IgD-negative memory B cell (primary cell): ENCODE measurements at regions not wholly inside any gene's neighbourhood (a gene's known extent, or its start where the extent isn't known, plus 50 kb on each side); places are given as distances from the start of the nearest gene placed in this dataset.

Experiments
- H3K27ac Mint-ChIP-seq, 3 donors: one replicate each; pipeline ENCODE4 v1.8.0; 2020 to 2022; ENCODE audit warnings: mild to moderate bottlenecking in 3 of 3, mixed read lengths in 3 of 3, moderate library complexity in 1 of 3
- H3K27me3 Mint-ChIP-seq: one replicate; pipeline ENCODE4 v1.8.0; 2021; ENCODE audit warnings: mixed read lengths
- H3K36me3 Mint-ChIP-seq: one replicate; pipeline ENCODE4 v1.8.0; 2020; ENCODE audit warnings: mild to moderate bottlenecking, mixed read lengths
- H3K4me1 Mint-ChIP-seq, 3 donors: one replicate each; pipeline ENCODE4 v1.8.0; 2020 to 2022; ENCODE audit warnings: mixed read lengths in 3 of 3, mild to moderate bottlenecking in 1 of 3
- H3K4me3 Mint-ChIP-seq, 4 donors: one replicate each; pipeline ENCODE4 v1.8.0; 2020 to 2022; ENCODE audit warnings: mild to moderate bottlenecking in 4 of 4, mixed read lengths in 4 of 4, moderate library complexity in 3 of 4
- H3K9me3 Mint-ChIP-seq, 3 donors: one replicate each; pipeline ENCODE4 v1.8.0; 2020 to 2021; ENCODE audit warnings: mixed read lengths in 3 of 3, mild to moderate bottlenecking in 1 of 3

DNA sequence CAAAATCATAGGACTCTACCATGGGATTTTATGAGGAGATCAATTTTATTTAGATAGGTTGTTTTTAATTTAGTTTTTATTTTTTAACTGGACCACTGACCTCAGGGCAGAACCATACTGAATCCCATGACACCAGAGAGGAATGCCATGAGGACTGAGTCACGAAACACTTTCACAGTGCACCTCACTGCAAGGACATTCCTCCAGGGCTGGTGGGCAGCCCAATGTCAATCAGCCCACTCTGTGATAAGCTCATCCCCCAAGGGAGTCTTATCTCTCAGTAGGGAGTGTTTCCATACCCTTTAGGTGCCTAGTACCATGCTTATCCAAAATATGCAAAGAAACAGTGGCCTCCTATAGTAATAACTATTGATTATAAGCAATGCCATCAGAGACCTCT is 224.5 kb upstream of the CDH6 start:
- Mint-ChIP-seq H3K4me3 (no peak overlapping the region), H3K27me3 (no peaks in the 10 kb centered on the region), H3K36me3 (no peaks in the 10 kb centered on the region), H3K27ac (no peak overlapping the region), H3K9me3 (peaks cover under 1 to 5% (median under 1%) of the 10 kb centered on the region in 3 donors), H3K4me1 (no peaks in the 10 kb centered on the region)

DNA sequence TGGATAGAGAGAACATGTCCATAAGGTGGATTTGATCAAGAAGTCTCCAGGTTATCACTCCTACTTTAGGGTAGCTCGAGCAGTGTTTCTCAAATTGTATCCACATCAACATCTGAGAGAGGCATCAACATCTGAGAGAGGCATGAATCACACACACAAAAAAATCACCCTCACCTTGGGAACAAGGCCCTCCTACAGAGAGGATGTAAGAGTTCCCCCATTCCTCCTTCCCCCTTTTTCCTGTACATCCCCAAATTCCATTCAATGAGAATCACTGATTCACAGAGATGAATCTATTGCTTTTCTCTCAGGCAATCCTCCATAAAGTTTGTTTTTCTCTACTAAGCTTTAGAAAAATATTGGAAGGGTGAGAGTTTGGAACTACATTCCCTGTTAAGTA is 233.4 kb upstream of the CDH6 start:
- Mint-ChIP-seq H3K27me3 (no peaks in the 10 kb centered on the region), H3K27ac (no peak overlapping the region), H3K36me3 (peaks cover 4% of the 10 kb centered on the region), H3K4me1 (no peaks in the 10 kb centered on the region), H3K9me3 (peaks cover 0 to 8% (median 0%) of the 10 kb centered on the region in 3 donors), H3K4me3 (no peak overlapping the region)

DNA sequence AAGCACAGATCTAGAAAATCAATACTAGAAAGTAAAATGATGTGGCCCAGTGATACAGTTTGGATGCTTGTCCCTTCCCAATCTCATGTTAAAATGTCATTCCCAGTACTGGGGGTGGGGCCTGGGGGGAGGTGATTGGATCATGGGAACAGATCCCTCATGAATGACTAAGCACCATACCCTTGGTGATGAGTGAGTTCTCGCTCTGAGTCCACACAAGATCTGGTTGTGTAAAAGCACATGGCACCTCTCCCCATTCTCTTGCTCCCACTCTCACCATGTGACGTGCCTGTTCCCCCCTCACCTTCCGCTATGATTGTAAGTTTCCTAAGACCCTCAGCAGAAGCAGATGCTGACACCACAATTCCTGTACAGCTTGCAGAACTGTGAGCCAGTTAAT is 234.2 kb upstream of the CDH6 start:
- Mint-ChIP-seq H3K27ac (no peak overlapping the region), H3K4me3 (peak overlapping the region in 1 of 4 donors; percentile 2), H3K9me3 (peaks cover 0 to 8% (median 0%) of the 10 kb centered on the region in 3 donors)

DNA sequence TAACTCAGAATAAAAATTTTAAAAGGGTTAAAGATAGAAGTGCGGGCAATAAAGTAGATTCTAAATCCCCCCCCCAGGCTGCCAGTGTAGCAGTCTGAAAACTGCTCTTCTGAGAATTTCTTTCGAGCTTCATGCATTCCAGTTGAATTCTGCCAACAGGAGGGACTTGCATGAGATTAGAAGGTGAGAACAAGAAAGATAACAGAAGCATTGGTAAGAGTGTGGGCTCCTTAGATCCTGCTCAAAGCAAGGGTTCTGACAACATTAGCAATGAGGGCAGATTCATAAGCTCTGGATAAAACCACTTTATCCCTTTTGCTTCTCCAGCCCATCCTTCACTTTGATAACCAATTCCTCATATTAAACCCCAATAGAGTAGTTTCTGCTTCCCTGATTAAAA is 235.9 kb upstream of the CDH6 start:
- H3K27ac Mint-ChIP-seq: no peak overlapping the region
- peaks cover 0 to 4% (median 0%) of the 10 kb centered on the region in 3 donors for H3K9me3 Mint-ChIP-seq
- H3K36me3 Mint-ChIP-seq: peaks cover 2% of the 10 kb centered on the region
- H3K4me1 Mint-ChIP-seq: no peaks in the 10 kb centered on the region
- no peaks in the 10 kb centered on the region for H3K27me3 Mint-ChIP-seq
- H3K4me3 Mint-ChIP-seq: no peak overlapping the region

More for the DNA sequence above, 234.2 kb upstream of the CDH6 start:
- Mint-ChIP-seq H3K36me3 (peaks cover 4% of the 10 kb centered on the region), H3K4me1 (no peaks in the 10 kb centered on the region), H3K27me3 (no peaks in the 10 kb centered on the region)

DNA sequence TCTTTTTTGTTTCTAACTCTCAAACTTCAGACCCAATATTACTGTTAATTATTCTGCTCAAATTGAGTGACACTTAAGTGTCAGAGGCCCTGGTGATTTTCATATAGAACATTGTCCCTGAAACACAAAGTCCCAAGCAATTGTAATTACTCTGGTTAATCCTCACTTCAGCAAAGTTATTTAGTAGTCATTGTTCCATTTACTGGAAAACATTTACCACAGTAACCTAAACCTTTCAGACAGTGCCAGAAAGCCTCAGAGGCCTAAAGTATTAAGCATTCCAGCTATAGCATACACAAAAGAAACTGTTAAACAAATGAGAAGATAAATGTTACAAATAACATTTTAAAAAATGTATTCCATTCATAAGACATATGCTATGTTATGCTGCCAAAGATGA is 237.2 kb upstream of the CDH6 start:
- peaks cover 2% of the 10 kb centered on the region for H3K36me3 Mint-ChIP-seq
- no peaks in the 10 kb centered on the region for H3K4me1 Mint-ChIP-seq
- H3K27me3 Mint-ChIP-seq: no peaks in the 10 kb centered on the region
- peaks cover 0 to 4% (median 0%) of the 10 kb centered on the region in 3 donors for H3K9me3 Mint-ChIP-seq
- H3K4me3 Mint-ChIP-seq: no peak overlapping the region
- no peak overlapping the region for H3K27ac Mint-ChIP-seq

DNA sequence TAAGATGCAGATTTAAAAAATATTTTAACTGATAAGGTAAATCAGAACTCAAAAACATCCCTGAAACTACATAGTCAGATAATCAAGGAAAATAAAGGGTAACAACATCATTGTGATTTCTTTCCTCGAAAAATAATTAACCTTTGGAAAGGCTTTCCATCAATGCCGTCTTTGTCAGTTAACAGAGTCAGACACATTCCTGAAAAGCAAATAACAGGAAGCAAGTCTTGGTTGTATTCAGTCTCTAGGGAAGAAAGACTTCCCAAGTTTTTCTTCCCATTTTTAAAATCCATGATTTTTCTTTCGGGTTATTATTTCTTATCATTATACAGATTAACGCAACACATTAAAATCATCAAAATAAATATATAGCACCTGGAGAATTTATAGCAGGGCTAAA is 256.4 kb upstream of the CDH6 start:
- no peak overlapping the region for H3K4me3 Mint-ChIP-seq
- no peak overlapping the region for H3K27ac Mint-ChIP-seq
- H3K36me3 Mint-ChIP-seq: no peaks in the 10 kb centered on the region
- peaks cover 0 to 3% (median 0%) of the 10 kb centered on the region in 3 donors for H3K9me3 Mint-ChIP-seq
- no peaks in the 10 kb centered on the region for H3K4me1 Mint-ChIP-seq
- H3K27me3 Mint-ChIP-seq: no peaks in the 10 kb centered on the region

DNA sequence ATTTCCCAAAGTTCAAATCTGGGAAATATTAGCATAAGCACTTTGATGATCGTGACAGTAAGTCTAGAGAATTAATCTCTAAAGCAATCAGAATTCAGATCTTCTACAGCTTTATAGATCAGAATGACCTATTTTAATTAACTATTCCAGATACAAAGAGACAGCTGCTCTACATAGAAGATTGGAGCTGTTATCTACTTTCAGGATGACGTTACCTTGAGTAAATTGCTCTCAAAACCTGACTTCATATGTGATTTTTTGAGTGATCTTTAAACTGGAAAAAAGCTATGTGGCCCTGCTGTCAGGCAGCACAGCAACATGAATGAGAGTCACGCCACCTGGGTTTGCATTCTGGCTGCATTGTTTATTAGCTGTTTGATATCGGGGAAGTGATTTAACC is 259.9 kb upstream of the CDH6 start:
- no peak overlapping the region for H3K4me3 Mint-ChIP-seq
- H3K36me3 Mint-ChIP-seq: no peaks in the 10 kb centered on the region
- no peaks in the 10 kb centered on the region for H3K27me3 Mint-ChIP-seq
- no peak overlapping the region for H3K27ac Mint-ChIP-seq
- H3K9me3 Mint-ChIP-seq: peaks cover 0 to 4% (median 2%) of the 10 kb centered on the region in 3 donors
- no peaks in the 10 kb centered on the region for H3K4me1 Mint-ChIP-seq

DNA sequence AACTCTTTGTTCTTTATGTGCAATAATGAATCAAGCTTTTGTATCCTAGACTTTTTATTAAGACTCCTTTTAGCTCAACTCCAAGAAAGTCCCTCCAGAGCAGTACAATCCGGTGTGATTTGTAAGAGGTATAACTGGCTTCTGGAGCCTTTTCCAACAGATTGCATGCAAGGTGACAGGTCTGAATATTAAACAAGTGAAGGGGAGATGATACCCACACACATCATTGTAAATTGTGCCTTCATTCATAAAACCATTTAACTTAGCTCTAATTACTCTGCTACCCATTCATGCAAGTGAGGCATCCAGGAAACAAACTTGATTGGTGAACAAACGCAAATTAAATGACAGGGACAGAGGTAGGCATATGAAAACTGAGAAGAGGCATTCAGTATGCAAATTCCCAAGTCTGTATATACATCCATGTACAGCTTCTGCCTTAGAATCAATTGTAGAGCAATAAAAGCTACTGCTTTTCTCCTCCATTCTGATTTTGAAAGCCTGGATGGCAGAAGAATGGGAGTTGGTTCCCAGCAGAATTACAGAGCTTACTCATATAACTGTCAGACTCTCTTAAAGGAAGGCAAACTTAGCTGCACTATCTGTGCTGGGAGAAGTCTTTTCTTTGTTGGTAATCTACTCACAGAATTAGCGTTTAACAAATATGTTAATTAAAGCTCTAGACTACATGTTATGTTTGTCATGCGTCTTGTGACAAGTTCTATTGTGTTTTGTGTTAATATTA is 261.0 kb upstream of the CDH6 start:
- Mint-ChIP-seq H3K27me3 (no peaks in the 10 kb centered on the region), H3K36me3 (no peaks in the 10 kb centered on the region), H3K27ac (no peak overlapping the region), H3K9me3 (peaks cover under 1 to 4% (median 2%) of the 10 kb centered on the region in 3 donors), H3K4me3 (no peak overlapping the region), H3K4me1 (no peaks in the 10 kb centered on the region)

DNA sequence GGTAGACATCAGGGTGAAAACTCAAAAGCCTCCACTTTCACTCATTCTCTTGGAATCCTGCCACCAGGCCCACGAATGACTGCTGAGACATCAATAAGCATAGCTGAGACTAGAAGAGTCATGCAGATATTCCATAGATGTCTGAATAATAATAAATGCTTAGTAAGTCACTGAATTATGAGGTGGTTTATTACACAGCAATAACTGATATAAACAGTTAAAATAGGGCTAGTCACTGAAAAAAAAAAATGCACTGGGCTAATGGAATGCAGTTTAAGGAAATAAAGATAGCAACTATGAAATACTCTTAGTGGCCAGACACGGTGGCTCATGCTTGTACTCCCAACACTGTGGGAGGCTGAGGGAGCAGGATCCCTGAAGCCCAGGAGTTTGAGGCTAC is 262.8 kb upstream of the CDH6 start:
- Mint-ChIP-seq H3K27me3 (no peaks in the 10 kb centered on the region), H3K4me3 (no peak overlapping the region), H3K9me3 (peaks cover 2 to 8% (median 2%) of the 10 kb centered on the region in 3 donors), H3K4me1 (no peaks in the 10 kb centered on the region), H3K36me3 (no peaks in the 10 kb centered on the region), H3K27ac (no peak overlapping the region)

DNA sequence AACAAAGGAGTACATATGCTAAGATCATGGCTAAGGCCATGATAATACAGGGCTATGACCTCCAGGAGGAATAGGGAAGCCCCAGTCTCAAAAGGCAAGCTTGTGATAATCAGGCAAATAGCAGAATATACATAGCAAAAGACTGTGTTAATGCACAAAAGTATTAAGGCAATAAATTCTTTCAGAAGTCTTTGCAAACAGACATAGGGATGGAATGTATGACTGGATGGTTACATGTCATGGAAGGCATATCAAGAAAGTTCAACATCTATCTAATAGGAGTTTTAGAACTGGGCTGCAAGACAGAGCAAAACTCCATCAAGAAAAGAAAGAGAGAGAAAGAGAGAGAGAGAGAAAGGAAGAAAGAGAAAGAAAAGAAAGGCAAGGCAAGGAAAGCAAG is 264.5 kb upstream of the CDH6 start:
- H3K9me3 Mint-ChIP-seq: peaks cover 1 to 10% (median 2%) of the 10 kb centered on the region in 3 donors
- peak overlapping the region in 1 of 3 donors; percentile 36 for H3K27ac Mint-ChIP-seq
- H3K27me3 Mint-ChIP-seq: no peaks in the 10 kb centered on the region
- H3K4me1 Mint-ChIP-seq: no peaks in the 10 kb centered on the region
- H3K36me3 Mint-ChIP-seq: no peaks in the 10 kb centered on the region
- no peak overlapping the region for H3K4me3 Mint-ChIP-seq

DNA sequence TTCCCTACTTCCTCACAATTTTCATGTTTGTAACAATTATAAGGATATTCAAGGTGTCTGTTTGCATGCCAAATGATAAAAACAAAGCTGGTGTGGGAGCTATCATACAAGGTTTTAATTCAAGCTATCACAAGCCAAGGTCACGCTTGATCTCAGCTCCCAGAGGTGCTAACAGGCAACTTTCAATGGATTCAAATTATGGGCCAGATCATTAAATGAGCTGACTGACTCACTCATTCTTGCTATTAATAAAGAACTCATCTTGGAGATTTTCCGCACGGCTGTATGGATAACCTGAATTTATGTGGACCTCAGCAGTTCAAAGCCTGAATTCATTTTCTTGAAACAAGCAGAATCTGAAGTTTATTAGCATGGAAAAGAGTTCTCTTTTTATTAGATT is 267.3 kb upstream of the CDH6 start:
- Mint-ChIP-seq H3K27ac (no peak overlapping the region), H3K4me1 (no peaks in the 10 kb centered on the region), H3K9me3 (peaks cover 1 to 20% (median 2%) of the 10 kb centered on the region in 3 donors)

DNA sequence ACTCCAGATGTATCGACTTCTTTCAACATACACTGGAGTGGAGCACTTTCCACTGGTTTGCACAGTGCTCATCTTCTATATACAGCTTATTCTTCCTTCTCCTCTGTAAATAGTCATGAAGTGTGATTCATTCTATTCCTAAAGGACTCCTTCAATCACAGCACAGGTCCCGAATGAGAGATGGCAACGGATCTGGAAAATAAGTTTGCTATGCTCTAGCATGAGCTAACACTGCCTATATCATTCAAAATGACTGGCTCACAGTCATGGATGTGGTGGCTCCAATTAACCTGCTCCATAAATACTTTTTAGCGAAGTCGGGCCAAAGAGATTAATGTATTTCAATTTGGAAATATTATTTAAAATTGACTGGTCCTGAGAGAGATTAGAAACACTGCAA is 272.1 kb upstream of the CDH6 start:
- peak overlapping the region in 1 of 3 donors; percentile 35 for H3K27ac Mint-ChIP-seq
- H3K4me1 Mint-ChIP-seq: no peaks in the 10 kb centered on the region
- H3K27me3 Mint-ChIP-seq: no peaks in the 10 kb centered on the region
- no peaks in the 10 kb centered on the region for H3K36me3 Mint-ChIP-seq
- H3K9me3 Mint-ChIP-seq: peaks cover 0 to 16% (median 0%) of the 10 kb centered on the region in 3 donors
- no peak overlapping the region for H3K4me3 Mint-ChIP-seq

More for the DNA sequence above, 267.3 kb upstream of the CDH6 start:
- H3K27me3 Mint-ChIP-seq: no peaks in the 10 kb centered on the region
- no peak overlapping the region for H3K4me3 Mint-ChIP-seq
- no peaks in the 10 kb centered on the region for H3K36me3 Mint-ChIP-seq

DNA sequence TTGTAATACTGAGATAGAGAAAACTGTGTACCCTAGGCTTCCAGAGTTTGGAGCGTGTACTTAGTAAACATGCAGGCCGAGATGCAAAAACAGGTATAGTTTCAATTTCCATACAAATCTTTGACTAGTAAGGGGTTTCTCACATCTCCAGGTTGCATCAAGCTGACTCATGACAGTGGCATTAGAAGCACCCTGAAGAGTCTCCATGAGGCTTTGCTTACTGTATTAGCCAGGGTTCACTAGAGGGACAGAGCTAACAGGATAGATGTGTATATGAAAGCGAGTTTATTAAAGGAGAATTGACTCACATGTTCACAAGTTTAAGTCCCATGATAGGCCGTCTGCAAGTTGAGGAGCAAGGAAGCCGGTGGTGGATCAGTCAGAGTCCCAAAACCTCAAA is 275.3 kb upstream of the CDH6 start:
- Mint-ChIP-seq H3K4me3 (no peak overlapping the region), H3K4me1 (no peaks in the 10 kb centered on the region), H3K9me3 (peaks cover 0 to 6% (median 0%) of the 10 kb centered on the region in 3 donors), H3K27ac (no peak overlapping the region), H3K27me3 (no peaks in the 10 kb centered on the region), H3K36me3 (no peaks in the 10 kb centered on the region)

DNA sequence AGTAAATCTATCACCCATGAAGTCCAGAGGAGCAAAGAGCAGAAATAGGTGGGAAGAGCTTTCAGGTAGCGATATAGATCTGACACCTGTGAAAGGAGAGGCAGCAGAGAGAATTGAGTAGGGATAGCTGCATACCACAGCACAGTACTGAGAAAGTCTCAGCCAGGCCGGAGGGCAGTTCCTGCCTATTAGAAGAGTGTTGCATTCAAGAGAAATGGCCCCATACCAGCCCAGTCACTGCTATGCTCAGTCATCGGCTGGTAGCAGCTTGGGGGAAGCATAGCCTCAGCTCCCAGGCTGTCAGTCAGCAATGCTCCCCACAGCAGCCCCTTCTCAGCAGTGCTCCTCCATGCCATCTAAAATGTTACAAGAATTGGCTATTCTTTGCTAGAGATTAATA is 285.1 kb upstream of the CDH6 start:
- H3K36me3 Mint-ChIP-seq: no peaks in the 10 kb centered on the region
- no peak overlapping the region for H3K4me3 Mint-ChIP-seq
- H3K27ac Mint-ChIP-seq: no peak overlapping the region
- H3K9me3 Mint-ChIP-seq: peaks cover 0 to 8% (median 7%) of the 10 kb centered on the region in 3 donors
- H3K4me1 Mint-ChIP-seq: no peaks in the 10 kb centered on the region
- no peaks in the 10 kb centered on the region for H3K27me3 Mint-ChIP-seq

DNA sequence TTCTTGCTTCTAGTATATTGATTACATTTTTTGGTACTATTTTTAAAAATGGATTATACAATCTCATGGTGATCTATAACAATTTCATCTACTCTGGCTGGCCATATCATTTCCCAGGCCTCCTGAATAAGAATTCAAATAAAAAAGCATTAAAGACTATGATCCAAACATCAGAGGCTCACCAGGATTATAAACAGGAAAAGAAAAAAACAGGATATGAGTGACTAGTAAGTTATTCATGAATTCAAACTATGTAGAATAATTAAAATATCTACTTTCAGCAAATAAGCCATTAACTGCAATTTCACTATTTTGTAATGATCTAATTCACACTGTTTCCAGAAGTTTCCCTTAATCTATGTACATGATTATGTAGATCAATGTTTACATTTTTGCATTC is 293.1 kb upstream of the CDH6 start:
- peaks cover 0 to 8% (median 2%) of the 10 kb centered on the region in 3 donors for H3K9me3 Mint-ChIP-seq
- H3K36me3 Mint-ChIP-seq: no peaks in the 10 kb centered on the region
- no peak overlapping the region for H3K4me3 Mint-ChIP-seq
- no peaks in the 10 kb centered on the region for H3K4me1 Mint-ChIP-seq
- H3K27me3 Mint-ChIP-seq: no peaks in the 10 kb centered on the region
- H3K27ac Mint-ChIP-seq: no peak overlapping the region

DNA sequence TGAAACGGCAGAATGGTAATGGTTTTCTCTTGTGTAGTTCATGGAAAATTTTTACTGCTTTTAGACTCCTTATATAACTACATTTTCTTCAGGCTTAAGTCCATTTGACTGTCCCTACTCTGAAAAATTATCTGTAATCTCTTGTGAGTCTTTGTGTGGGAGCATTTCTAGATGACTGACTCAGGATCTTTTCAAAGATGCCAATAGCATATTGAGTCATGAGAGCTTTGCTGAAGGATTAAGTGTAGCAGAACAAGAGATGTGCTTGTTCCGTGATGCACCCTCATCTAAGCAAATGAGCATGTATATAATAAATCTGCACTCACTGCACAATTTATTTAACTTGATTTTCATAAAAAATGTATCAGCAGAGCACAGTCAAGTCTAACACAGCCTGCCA is 298.7 kb upstream of the CDH6 start:
- no peak overlapping the region for H3K27ac Mint-ChIP-seq
- no peaks in the 10 kb centered on the region for H3K36me3 Mint-ChIP-seq
- H3K27me3 Mint-ChIP-seq: no peaks in the 10 kb centered on the region
- peaks cover 0 to 8% (median 7%) of the 10 kb centered on the region in 3 donors for H3K9me3 Mint-ChIP-seq
- H3K4me3 Mint-ChIP-seq: no peak overlapping the region
- H3K4me1 Mint-ChIP-seq: no peaks in the 10 kb centered on the region
